Prostate gland (tissue), 2 donors: ENCODE measurements at regions not wholly inside any gene's neighbourhood (a gene's known extent, or its start where the extent isn't known, plus 50 kb on each side); places are given as distances from the start of the nearest gene placed in this dataset.

ENCODE experiments used
- DNase-seq: peaks from one replicate; pipeline ENCODE4 v3.0.0-alpha.2; 2019; ENCODE audit warnings: low spot score
- H3K27ac ChIP-seq, 2 donors: fragments of 200-600 bp; sonication (generic); 2 replicates each; pipeline ENCODE4 v1.5.1; 2017 to 2019
- H3K27me3 ChIP-seq: fragments of 200-600 bp; sonication (generic); replicated peaks from 2 replicates; pipeline ENCODE4 v1.5.1; 2019; ENCODE audit not compliant: insufficient read depth
- H3K36me3 ChIP-seq, 2 donors: fragments of 200-600 bp; sonication (generic); 1 replicate in 1 of 2; 2 replicates in 1 of 2; pipeline versions ENCODE4 v1.5.1 to v1.8.1; 2017 to 2019
- H3K4me1 ChIP-seq: fragments of 200-600 bp; sonication (generic); replicated peaks from 2 replicates; pipeline ENCODE4 v1.5.1; 2019
- H3K4me3 ChIP-seq, 2 donors: fragments of 200-600 bp; sonication (generic); 2 replicates each; pipeline ENCODE4 v1.5.1; 2017 to 2019
- H3K9me3 ChIP-seq: fragments of 200-600 bp; sonication (generic); 2 replicates; pipeline ENCODE4 v1.5.1; 2017
- POLR2A ChIP-seq: fragments of 450-650 bp; IDR thresholded peaks from one replicate; pipeline ENCODE4 v1.6.1; 2016; ENCODE audit warnings: antibody characterized with exemption, mild to moderate bottlenecking
- POLR2AphosphoS5 ChIP-seq: sonication (generic); formaldehyde crosslinking; IDR thresholded peaks from one replicate; pipeline ENCODE4 v1.6.1; 2017; ENCODE audit warnings: antibody characterized with exemption
- WGBS: methylation state at CpG from one replicate; pipeline ENCODE4 v1.1.5; 2018; 5-methylcytosine and 5-hydroxymethylcytosine counted together
- intact Hi-C: fragments of 100-400 bp; cut with DNase I; formaldehyde crosslinking; loops from one replicate; pipeline ENCODE4 v1.14.2; 2022
- TF ChIP-seq, protein P1 (sequence below), 4 experiments: fragments of 200-600 bp in 2 of 4; fragments of 450-650 bp in 2 of 4; sonication (generic) in 2 of 4; IDR thresholded peaks; 1 replicate in 3 of 4; 2 replicates in 1 of 4; pipeline ENCODE4 v1.5.1; 2016 to 2019; ENCODE audit warnings: antibody characterized with exemption in 4 of 4, mild to moderate bottlenecking in 2 of 4, moderate library complexity in 2 of 4

DNA sequence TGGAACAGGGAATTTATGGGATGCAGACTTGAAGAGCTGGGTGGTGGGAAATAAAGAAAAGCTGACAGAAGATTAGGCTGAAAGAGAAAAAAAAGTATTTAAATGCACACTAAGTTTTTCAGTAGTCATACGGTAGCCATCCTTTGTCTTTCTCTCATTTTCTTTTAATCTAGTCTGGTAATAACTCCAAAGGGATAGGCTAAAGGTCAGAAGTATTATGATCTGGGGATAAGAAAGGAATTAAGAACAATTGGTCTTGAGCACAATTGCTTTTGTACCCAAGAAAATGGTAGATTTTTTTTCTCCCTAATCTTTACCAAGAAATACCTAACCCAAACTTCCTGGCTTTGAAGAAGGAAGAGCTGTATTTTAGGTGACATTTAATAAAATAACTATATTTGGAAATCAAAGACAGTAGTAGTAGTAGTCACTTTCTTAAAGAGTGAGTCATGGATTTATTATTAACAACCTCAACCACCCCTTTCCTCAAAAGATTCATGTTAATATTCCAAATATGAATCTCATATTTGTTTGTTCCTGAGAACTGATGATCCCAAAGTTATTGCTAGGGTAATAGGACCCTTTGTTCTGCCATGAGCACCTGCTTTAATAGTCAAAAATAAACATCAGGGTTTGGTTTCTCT lies 120.2 kb upstream of the ODAD2 start:
- Histone ChIP-seq H3K9me3 (no peaks in the 10 kb centered on the region), H3K27me3 (no peaks in the 10 kb centered on the region), H3K4me3 (no peak overlapping the region), H3K27ac (peak overlapping the region in 1 of 2 donors; percentile 22), H3K4me1 (no peaks in the 10 kb centered on the region), H3K36me3 (no peaks in the 10 kb centered on the region)
- intact Hi-C loops, result no loop called here
- 87% methylated on average over 1 of the region's 1 CpG for WGBS
- TF ChIP-seq POLR2A, result no peak
- TF ChIP-seq, protein P1, sequence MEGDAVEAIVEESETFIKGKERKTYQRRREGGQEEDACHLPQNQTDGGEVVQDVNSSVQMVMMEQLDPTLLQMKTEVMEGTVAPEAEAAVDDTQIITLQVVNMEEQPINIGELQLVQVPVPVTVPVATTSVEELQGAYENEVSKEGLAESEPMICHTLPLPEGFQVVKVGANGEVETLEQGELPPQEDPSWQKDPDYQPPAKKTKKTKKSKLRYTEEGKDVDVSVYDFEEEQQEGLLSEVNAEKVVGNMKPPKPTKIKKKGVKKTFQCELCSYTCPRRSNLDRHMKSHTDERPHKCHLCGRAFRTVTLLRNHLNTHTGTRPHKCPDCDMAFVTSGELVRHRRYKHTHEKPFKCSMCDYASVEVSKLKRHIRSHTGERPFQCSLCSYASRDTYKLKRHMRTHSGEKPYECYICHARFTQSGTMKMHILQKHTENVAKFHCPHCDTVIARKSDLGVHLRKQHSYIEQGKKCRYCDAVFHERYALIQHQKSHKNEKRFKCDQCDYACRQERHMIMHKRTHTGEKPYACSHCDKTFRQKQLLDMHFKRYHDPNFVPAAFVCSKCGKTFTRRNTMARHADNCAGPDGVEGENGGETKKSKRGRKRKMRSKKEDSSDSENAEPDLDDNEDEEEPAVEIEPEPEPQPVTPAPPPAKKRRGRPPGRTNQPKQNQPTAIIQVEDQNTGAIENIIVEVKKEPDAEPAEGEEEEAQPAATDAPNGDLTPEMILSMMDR (IDR thresholded peaks at IDR 0.05), result no peak
- no peak for DNase-seq

DNA sequence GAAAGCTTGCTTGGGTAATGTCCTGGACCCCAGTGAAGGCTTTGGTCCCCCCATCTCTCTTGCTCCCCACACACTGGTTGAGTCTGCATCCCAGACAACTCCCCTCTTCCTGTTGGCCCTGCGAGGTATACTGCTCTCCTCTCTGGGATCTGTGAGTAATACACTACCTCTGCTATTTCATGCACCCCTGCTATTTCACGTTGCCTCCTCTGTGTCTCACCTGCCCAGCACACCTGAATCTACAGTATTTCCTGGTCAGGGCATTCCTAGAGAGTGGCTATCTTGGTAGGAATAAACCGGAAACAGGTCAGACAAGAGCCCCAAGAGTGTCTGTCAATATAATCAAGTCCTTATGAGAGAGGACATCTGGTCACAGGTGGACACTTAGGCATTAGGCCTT lies 114.3 kb upstream of the ODAD2 start:
- WGBS, result 92% methylated on average over 3 of the region's 3 CpGs
- H3K27ac ChIP-seq, result no peak overlapping the region
- no peaks in the 10 kb centered on the region for H3K27me3 ChIP-seq
- TF ChIP-seq, protein P1 (IDR thresholded peaks at IDR 0.05), result no peak
- TF ChIP-seq POLR2AphosphoS5 (no peak), POLR2A (no peak)
- intact Hi-C loops, result no loop called here
- H3K4me1 ChIP-seq, result no peaks in the 10 kb centered on the region
- no peaks in the 10 kb centered on the region for H3K36me3 ChIP-seq
- no peaks in the 10 kb centered on the region for H3K9me3 ChIP-seq
- no peak overlapping the region for H3K4me3 ChIP-seq
- DNase-seq, result no peak

DNA sequence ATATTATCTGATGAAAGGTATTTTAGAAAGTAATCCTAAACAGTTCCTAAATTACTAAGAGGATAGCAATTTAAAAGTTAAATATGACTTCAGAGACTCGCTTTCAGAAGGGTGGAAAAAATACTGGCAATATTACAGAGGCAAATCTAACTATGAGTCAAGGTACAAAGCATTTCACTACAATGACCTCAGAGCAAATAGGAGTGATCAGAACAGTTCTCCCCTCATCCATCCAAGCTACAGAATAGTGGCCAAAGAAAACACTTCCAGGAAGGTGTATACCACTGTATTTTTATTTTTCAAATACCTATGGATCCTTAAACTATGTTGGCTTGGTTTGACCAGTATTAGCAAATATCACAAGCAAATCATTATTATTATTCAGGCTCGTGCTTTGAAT lies 112.8 kb upstream of the ODAD2 start:
- H3K4me1 ChIP-seq, result no peaks in the 10 kb centered on the region
- intact Hi-C loops, result no loop called here
- H3K4me3 ChIP-seq, result no peak overlapping the region
- H3K27me3 ChIP-seq, result no peaks in the 10 kb centered on the region
- no peak overlapping the region for H3K27ac ChIP-seq
- no peak for DNase-seq
- TF ChIP-seq POLR2A (no peak), POLR2AphosphoS5 (no peak)
- TF ChIP-seq, protein P1 (IDR thresholded peaks at IDR 0.05), result no peak
- 78% methylated on average over 2 of the region's 2 CpGs for WGBS
- H3K9me3 ChIP-seq, result no peaks in the 10 kb centered on the region
- H3K36me3 ChIP-seq, result no peaks in the 10 kb centered on the region

- H3K27ac ChIP-seq, result no peak overlapping the region
- TF ChIP-seq, protein P1 (IDR thresholded peaks at IDR 0.05), result no peak
- TF ChIP-seq POLR2A, result no peak
- no peak for TF ChIP-seq POLR2AphosphoS5
- no peaks in the 10 kb centered on the region for H3K9me3 ChIP-seq
- no peak overlapping the region for H3K4me3 ChIP-seq
- H3K4me1 ChIP-seq, result no peaks in the 10 kb centered on the region
- intact Hi-C loops, result no loop called here
- 97% methylated on average over 8 of the region's 8 CpGs for WGBS
- H3K36me3 ChIP-seq, result no peaks in the 10 kb centered on the region
- no peaks in the 10 kb centered on the region for H3K27me3 ChIP-seq
- DNase-seq, result no peak
Observed at GRCh38 chr10:28105561-28105960, 106.7 kb upstream of the ODAD2 start.

GRCh38 chr10:28097633-28098032 lies 98.8 kb upstream of the ODAD2 start:
- Histone ChIP-seq H3K27ac (no peak overlapping the region), H3K36me3 (no peaks in the 10 kb centered on the region), H3K27me3 (no peaks in the 10 kb centered on the region), H3K9me3 (no peaks in the 10 kb centered on the region), H3K4me3 (no peak overlapping the region), H3K4me1 (no peaks in the 10 kb centered on the region)
- intact Hi-C loops, result no loop called here
- no peak for DNase-seq
- 87% methylated on average over 3 of the region's 3 CpGs for WGBS
- TF ChIP-seq, protein P1 (IDR thresholded peaks at IDR 0.05), result no peak
- TF ChIP-seq POLR2AphosphoS5, result no peak
- TF ChIP-seq POLR2A, result no peak
